ENCODE measurements at regions not wholly inside any gene's neighbourhood (a gene's known extent, or its start where the extent isn't known, plus 50 kb on each side); places are given as distances from the start of the nearest gene placed in this dataset.
A peak's percentile ranks its signal among the peaks of the same experiment; 100 is the strongest.

DNA sequence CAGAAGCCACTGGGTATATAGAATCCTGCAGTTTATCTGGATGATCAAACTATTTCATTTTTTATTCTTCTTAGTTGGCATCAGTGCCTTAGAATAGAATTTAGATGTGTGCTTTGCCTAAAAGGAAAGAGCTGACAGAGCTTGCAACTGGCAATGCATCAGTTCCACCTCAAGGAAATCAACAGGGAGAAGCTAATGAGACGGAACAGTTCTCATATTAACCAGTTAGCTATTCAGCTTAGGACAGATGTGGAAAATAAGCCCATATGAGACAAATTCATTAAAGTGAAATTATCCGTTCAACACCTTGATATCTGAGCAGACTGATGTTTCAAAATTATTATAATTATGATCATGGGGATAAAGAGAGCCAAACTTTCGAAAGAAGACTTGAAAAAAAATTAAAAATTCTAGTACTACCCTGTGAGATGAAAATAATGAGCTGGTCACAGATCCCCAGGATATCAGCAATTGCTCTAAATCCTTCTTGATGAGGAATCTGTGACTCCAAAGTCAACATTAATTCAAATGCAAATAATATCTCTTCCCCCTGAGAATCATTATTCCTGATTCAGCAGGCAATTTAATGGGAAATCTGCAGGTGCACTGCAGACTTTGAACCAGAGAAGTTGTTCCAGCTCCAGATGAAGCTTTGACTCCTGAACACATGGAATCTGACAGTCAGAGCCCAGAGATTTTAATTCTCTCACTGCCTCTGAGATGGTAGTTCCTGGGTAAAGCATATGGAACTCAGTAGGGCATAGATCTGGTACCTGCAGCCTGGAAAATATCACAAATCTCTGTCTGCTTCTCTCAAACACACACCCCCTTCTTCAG, 486.8 kb downstream of the FOXO1 start:
- peak in 1 of 4 donors; percentile 28 for DNase-seq (ENCODE audit: low read depth in 4 of 4, low spot score in 3 of 4)

DNA sequence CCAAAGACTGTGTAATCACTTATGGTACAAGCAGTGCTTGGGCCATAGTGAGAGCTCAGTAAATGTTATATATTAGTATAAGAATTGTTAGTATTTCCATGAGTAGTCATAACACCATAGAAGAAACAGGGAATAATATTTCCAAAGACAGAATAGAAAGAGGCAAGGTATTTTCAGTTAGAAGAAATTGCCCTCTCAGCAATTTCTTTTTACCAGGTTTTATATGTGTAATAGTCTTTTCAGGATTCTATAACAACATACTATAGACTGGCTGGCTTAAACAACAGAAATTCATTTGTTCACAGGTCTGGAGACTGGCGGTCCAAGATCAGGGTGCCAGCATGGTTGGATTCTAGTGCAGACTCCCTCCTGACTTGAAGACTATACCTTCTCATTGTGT, 485.7 kb downstream of the FOXO1 start:
- no peak for DNase-seq (ENCODE audit: low read depth in 4 of 4, low spot score in 3 of 4)

DNA sequence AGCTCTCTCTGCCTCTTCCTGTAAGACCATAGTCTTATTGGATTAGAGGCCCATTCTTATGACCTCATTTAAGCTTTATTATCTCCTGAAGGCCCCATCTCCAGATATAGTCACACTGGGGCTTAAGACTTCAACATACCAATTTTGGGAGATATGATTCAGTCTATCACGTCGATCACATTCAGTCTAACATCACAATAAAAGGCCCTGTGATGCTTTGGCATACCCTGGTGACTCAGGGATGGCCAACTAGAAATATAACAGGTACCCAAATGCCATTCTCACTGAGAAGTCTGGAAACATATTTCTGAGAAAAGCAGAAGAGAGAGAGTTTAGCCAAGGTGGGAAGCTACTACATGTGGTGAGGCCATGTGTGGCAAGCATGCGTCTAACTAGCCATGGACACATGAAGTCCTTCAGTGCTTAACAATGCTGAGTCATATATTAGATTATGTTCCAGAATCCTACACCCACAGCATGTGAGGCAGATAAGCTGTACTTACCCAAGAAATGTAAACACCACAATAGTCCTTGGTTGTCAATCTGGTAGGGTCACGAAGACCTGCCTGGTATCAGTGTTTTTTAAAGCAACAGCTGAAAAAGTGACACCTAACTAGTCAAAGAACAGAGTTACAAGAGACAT, 485.1 kb downstream of the FOXO1 start:
- DNase-seq (ENCODE audit: low read depth in 4 of 4, low spot score in 3 of 4): no peak

DNA sequence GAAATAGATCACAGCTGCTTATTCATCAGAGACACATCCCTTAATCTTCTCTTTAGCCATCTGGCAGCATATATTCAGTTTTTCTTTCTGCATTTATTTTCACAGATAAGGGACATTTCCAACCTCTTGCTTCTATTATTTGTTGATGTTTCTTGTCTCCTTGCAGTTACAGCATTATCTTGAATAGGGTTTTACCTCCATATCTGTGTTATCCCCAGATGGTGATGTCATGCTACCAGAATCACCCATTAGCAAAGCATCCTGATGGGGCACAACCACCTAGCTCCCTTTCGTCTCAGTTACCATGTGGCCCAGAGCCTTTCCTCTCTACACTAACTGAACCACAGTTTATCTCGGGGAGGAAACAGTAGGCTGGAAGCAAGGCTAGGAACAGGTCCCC, 483.9 kb downstream of the FOXO1 start:
- DNase-seq (ENCODE audit: low read depth in 4 of 4, low spot score in 3 of 4): no peak

DNA sequence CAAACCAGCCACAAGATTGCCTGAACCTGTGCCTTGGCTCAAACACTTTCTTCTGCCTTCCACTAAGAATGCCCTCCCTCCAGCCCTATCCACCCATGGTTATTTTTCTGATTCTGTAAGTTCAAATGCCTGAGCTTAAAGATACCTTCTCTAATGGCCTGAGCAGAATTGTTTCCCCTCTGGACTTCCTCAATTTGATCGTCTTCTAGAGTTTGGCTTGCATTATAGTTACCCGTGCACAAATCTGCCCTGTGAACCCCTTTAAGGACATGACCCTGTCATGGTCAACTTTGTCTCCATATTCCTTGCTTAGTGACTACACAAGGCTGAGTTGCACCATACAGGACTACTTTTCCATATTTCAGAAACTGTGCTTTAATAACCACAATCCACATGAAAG, 481.0 kb downstream of the FOXO1 start:
- DNase-seq (ENCODE audit: low read depth in 4 of 4, low spot score in 3 of 4): no peak

DNA sequence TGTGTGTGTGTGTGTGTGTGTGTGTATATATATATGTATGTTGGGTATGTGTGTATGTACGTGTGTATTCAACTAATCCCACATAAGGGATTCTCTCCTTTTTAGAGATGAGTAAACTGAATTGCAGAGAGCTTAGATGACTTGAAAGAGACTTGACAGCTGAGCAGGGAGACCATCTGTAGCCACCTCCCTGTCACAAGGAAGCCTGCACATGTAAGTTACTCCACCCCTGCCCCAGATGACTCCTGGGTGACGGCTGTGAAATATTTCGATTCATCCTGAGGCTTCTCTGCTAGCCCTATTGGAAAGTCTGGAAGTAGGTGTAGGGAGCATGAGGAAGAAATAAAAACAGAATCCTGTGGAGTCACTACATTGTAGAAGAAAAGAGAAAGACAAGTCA, 480.4 kb downstream of the FOXO1 start:
- no peak for DNase-seq (ENCODE audit: low read depth in 4 of 4, low spot score in 3 of 4)

DNA sequence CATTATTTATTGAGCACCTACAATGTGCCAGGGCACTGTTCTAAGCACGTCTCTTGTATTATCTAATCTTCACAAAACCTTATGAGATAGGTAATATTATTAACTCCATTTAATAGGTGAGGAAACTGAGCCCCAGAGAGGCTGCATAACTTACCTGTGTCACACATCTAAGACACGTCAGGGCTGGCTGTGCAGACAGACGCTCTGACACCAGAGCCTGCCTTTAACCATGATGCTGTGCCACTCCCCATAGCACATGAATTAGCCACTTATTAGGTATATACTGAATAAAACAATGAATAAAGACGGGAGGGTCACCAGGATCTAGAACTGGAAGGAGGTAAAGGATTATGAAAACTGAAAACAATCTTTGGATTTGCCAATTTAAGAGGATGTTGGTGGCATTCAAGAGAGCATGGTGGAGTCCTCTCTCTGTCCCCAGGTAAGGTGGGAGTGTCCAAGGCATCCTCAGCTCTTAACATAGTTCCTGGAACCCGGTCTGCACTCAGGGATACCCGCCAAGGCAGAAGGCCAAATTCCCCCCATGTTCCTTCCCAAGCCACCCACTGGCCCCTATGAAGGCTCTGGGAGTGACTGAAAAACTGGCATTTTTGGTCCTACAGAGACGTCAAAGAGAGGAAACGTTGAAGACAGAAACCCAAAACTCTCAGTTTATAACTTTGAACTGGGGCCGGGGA, 479.7 kb downstream of the FOXO1 start:
- DNase-seq (ENCODE audit: low read depth in 4 of 4, low spot score in 3 of 4): no peak

DNA sequence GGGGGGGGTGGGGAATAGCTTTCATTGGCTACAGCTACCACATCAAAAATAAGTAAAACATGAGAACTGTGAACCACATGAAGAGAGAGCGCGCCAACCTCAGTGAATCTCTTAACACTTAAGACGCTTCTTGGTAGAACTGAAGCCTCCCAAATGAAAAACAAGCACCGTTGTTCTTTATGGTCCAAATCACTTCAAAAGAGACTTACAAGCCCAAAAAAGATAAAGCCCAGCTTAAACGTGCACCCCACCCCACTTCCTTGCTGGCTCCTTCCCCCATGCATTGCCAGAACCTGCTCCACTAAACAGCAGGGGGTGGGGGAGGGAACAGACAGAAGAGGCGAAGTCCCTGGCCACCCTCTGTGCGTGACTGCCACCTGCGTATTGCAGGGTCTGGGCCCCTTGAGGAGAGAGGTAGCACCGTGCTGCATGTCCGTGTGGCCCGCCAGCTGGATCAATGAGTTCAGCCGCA, 479.1 kb downstream of the FOXO1 start:
- no peak for DNase-seq (ENCODE audit: low read depth in 4 of 4, low spot score in 3 of 4)

DNA sequence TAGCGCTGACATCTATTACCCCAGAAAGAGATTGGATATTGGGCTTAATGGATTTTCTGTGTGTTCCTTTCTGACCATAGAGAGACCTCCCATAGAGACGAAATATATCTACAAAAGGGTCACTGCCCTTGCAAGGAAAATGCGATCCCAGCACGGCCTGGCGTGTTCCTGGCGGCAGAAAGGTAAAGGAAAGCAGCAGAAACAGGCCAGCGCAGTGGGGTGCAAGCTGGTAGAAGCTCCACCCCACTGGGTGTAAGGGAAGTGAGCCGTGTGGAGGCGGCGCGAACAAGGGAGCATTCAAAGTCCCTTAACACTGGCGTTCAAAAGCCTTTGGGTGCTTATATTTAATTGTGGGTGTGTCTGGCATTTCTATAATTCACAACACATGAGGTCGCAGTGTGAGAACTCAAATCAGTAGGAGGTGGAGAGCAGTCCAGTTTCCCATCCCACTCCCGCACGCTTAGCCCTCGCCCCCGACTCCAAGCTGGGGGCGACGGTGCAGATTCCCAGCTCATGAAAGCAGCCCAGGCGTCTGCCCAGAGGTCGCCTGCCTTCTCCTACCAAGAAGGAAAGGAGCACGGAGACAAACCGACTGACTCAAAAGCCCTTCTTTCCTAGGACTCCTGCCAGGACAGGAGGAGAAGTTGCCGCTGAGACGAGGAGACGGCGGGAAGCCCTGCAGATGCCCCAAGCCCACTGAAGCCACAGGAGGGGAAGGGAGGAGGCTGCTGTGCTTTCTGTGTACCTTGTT, 478.4 kb downstream of the FOXO1 start:
- no peak for DNase-seq (ENCODE audit: low read depth in 4 of 4, low spot score in 3 of 4)

DNA sequence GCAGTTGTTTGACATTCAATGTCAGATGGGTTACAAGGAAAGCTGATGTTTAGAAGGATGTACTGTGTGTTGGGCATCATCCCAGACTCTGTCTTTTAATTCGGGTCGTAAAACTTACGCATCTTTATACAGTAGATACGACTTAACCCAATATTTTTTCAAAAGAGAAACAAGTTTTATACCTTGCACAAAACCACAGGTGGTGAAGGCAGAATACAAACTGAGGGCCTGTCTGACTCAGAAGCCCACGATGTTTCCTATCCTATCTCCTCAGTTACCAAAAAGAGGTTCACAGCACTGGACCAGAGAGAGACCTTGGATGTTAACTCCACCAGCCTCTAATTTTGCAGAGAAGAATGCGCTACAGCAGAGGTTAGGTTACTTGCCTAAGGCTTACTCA, 477.0 kb downstream of the FOXO1 start:
- DNase-seq (ENCODE audit: low read depth in 4 of 4, low spot score in 3 of 4): no peak

DNA sequence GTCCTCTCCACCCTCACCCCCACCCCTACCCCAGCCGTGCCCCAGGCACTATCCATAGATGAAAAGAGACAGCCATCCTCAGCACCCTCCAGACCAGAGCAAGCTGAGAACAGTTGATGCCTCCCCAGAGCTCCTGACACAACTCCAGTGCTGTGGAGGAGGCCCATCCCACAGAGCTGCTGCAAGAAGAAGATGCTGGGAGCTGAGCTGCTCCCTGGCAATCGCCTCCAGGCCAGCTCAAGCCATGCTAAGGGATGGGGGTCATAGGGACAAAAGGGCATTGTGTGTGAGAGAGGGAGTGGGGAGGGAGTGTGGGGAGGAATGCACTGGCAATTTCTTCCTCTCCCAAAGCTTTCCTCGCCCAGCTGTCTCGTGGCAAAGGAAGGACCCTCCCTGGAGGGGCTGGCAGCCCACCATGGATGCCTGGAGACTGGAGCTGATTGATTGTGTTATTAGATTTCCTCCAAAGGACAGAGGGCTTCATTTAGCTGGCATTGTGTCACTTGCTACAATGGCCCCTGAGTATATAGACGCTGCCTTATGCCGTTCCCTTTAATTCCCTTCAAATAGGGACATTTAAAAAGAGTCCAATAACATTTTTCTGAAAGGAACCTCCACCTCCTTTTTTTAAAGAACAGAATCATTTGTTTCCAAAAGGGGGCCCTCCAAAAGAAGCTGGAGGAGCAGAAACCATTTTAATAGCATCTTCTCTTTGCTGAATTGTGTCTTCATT, 476.4 kb downstream of the FOXO1 start:
- DNase-seq (ENCODE audit: low read depth in 4 of 4, low spot score in 3 of 4): no peak

DNA sequence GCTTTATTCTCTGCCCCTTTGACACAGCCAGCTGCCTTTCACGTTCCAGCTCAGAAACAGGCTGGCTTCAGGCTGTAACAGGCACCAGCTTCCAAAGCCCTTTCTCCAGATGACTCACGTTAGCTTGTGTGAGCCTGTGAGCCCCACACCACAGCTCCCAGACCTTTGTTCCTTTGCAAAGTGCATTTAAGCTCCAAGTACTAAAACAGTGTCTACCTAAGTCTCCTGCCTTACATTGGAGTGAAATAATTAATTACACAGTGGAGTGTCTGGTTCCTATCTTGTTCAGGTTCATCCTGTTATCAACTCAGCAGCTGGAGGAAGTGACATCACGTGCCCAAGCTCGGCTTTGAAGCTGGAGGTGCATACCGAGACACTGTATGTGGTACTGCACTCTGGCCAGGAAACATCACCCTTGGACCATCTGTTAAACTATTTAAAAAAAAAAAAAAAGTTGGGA, 475.8 kb downstream of the FOXO1 start:
- DNase-seq (ENCODE audit: low read depth in 4 of 4, low spot score in 3 of 4): peak in 1 of 4 donors; percentile 14

DNA sequence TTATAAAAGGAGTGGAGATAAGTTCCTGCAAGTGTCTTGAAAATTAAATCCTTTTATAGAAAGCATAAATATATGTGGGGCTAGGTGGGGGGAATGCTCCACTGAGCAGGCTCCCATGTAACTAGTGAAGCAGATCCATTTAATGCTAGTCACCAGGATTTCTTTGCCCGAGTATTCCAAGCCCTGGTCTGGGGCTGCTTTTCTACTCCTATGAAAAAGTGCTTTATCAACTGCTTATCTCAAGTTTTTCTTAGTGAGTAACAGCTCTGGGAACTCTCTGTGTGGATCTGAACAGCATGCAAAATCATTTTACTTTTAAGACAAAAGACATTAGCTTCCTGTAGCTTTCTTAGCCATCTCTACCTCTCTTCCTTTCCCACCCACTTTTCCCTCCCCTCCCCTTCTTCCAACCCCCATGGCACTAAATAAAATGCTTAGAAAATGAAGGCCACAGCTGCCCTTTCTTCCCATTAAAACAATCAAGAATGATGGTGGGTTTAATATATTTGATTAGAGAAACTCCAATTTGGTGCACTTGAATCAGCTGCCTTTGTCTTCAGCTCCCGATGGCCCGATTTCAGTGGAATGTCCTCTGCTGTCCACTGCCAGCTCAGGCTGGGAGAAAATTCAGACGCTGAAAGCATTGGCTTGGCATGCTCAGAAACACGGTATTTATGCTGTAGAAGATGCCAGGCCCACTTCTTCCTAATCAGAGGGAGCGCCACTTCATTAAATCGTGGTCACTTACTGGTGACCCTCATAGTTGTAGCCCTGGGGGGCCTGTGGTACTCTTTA, 475.1 kb downstream of the FOXO1 start:
- DNase-seq (ENCODE audit: low read depth in 4 of 4, low spot score in 3 of 4): no peak

DNA sequence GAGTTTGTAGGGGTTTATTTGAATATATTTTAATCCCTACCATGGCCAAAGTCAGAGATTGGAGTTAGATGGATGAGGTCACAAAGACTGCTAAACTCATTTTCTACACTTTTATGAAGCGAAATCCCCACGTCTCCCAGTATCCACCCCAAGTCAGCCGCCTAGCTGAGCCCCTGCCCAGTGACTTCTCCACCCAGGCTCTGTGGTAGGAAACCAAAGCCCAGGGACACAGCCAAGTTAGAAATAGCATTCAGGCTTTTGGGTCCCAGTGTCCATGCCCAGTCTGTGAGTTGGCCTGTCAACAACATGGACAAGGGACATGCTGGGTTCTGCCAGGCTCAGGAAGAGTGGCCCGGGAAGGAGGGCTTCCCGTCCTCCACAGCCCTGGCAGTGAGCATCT, 474.0 kb downstream of the FOXO1 start:
- DNase-seq (ENCODE audit: low read depth in 4 of 4, low spot score in 3 of 4): no peak

DNA sequence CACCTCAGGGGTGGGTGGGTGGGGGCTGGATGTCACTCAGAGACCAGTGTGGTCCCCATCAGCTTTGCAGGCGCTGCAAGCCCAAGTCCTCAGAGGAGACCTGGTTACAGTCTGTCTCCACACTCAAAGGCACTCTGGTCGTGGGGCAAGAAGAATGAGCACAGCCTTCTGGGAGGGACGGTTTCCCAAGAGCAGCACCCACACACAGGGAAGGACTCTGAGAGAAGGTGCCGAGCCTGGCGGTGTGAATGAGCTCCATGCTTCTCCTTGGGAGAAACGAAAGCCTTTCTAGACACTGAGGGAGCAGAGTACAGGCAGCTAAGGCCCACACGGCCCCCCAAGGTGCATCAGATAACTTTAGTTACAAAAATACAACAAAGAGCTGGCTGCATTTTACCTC, 473.6 kb downstream of the FOXO1 start:
- DNase-seq (ENCODE audit: low read depth in 4 of 4, low spot score in 3 of 4): no peak

DNA sequence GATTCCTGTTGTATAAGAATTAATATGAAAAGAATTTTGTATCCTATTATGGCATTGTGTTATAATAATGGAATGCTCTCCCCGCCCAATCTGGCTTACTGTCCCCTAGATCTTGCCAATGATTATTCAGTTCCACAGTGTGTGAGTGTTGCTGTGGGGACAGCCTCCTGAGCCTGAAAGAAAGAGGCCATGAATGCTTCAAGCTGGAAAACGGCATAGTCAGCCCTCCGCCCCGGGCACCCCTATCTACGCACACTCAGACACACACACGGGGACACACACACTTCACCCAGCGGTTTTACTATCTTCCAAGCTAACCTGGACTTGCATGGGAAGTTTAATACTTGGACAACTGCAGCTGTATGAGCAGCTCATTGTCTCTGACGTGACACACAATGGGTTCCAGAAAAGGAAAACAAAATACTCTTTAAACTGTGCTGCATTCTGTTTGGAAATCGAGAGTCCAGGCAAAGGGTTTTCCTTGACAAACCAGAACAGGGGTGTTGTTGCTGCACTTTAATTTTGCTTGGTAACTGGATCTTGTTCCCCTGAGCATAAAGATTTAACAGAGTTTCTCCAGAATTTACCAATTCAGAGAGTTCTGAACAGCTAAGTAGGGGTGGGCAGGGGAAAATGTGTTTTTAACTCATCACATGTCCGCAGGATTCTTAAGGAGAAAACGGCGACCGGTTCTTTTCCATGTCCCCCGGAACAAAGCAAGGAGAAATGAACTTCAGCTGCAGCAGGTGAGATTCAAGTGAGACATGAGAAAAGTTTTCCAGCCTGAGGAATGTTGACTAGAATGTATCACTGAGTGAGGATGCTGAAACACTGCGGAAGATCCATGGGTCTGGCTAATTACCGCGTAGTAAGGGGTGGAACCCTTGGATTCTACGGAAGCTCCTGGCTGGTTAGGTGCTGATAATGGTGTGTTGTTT, 472.9 kb downstream of the FOXO1 start:
- no peak for DNase-seq (ENCODE audit: low read depth in 4 of 4, low spot score in 3 of 4)

DNA sequence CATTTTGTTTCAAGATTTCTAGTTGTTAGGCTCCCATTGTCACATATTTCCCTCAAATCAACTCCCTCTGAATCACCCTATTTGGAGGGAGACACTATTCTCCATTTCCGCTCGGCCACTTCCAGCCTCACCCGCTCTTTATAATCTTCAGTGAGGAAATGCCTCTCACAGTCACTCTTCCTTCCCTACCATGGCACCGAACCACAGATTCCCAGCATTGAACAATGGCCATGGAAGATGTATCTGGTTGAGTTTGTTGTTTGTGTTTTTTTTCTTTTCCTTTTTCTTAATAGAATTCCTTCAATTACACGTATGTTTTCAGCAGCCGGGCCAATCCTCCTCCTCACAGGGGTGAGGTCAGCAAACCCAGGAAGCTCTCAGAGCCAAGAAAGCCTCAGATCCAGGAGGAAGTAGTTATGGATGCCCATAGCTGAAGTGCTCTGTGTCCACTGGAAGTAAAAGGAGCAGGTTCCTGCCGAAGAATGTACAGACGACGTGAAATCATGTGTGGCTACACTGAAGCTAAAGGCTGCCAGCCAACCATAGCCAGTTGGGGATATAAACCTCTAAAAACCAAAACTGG, 472.1 kb downstream of the FOXO1 start:
- no peak for DNase-seq (ENCODE audit: low read depth in 4 of 4, low spot score in 3 of 4)

DNA sequence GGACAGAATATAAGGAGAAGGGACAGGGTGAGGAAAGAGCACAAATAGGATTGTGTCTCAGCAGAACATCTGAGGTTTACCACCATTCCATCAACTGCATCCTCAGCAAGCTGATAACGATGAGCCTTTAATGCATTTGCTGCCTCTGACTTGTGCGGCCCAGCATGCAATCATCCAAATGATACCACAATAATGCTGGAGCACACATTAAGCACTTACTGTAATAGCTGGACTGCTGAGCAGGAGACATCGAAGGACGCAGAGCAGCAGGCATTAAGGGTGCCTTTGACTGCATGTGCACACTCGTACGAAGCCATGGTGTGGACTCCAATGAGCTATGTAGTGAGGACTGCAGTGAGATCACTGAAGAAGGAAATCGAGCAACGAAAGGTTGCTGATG, 469.4 kb downstream of the FOXO1 start:
- DNase-seq (ENCODE audit: low read depth in 4 of 4, low spot score in 3 of 4): no peak

Measured in right renal pelvis (tissue), 4 donors.